Epithelial cell of esophagus (primary cell): ENCODE measurements at regions not wholly inside any gene's neighbourhood (a gene's known extent, or its start where the extent isn't known, plus 50 kb on each side); places are given as distances from the start of the nearest gene placed in this dataset.

ENCODE experiments used
- DNase-seq: peaks from one replicate; pipeline ENCODE4 v3.0.0; 2010; ENCODE audit warnings: low read depth
- H3K4me3 ChIP-seq: 2 replicates; pipeline ENCODE4 v1.5.1; 2011; ENCODE audit warnings: mild to moderate bottlenecking, low read length, control low read depth
- CTCF ChIP-seq: IDR thresholded peaks from 2 replicates; pipeline ENCODE4 v1.5.1; 2011; ENCODE audit warnings: low read depth, mild to moderate bottlenecking, low read length, control low read depth, inconsistent platforms; ENCODE audit not compliant: insufficient read depth; ENCODE audit errors: missing control alignments

GRCh38 chr5:116885825-116886224 is 311.2 kb upstream of the SEMA6A start:
- no peak for TF ChIP-seq CTCF
- DNase-seq: no peak
- H3K4me3 ChIP-seq: no peak overlapping the region

GRCh38 chr5:116883875-116884274 is 309.3 kb upstream of the SEMA6A start:
- H3K4me3 ChIP-seq: no peak overlapping the region
- DNase-seq: no peak
- no peak for TF ChIP-seq CTCF

GRCh38 chr5:116881921-116882531 is 307.4 kb upstream of the SEMA6A start:
- H3K4me3 ChIP-seq: no peak overlapping the region
- no peak for DNase-seq
- no peak for TF ChIP-seq CTCF

GRCh38 chr5:116880601-116881000 is 306.0 kb upstream of the SEMA6A start:
- no peak overlapping the region for H3K4me3 ChIP-seq
- TF ChIP-seq CTCF: no peak
- DNase-seq: no peak

GRCh38 chr5:116880150-116880549 is 305.5 kb upstream of the SEMA6A start:
- no peak for DNase-seq
- TF ChIP-seq CTCF: no peak
- H3K4me3 ChIP-seq: no peak overlapping the region

- H3K4me3 ChIP-seq: no peak overlapping the region
- DNase-seq: peak; percentile 6
- TF ChIP-seq CTCF: no peak
These were observed 301.7 kb upstream of the SEMA6A start for GRCh38 chr5:116876240-116876840.

GRCh38 chr5:116872986-116873385 is 298.4 kb upstream of the SEMA6A start:
- DNase-seq: peak; percentile 22

More at GRCh38 chr5:116872986-116873385, 298.4 kb upstream of the SEMA6A start:
- TF ChIP-seq CTCF: no peak
- no peak overlapping the region for H3K4me3 ChIP-seq
